ENCODE measurements at regions not wholly inside any gene's neighbourhood (a gene's known extent, or its start where the extent isn't known, plus 50 kb on each side); places are given as distances from the start of the nearest gene placed in this dataset.
"Not testable (repeated sequence)": the region's sequence is repeated elsewhere in the genome, so short reads cannot be mapped to it uniquely, and the experiment has no call there.

GRCh38 chr2:129179199-129179598 lies 800.3 kb upstream of the RAB6C start:
- no peak for DNase-seq (ENCODE audit: low spot score)

- DNase-seq (ENCODE audit: low spot score): no peak
Observed at GRCh38 chr2:129180124-129180716, 799.2 kb upstream of the RAB6C start.

- no peak for DNase-seq (ENCODE audit: low spot score)
Observed at GRCh38 chr2:129181433-129181832, 798.0 kb upstream of the RAB6C start.

- DNase-seq (ENCODE audit: low spot score): no peak
Observed at GRCh38 chr2:129181963-129182362, 797.5 kb upstream of the RAB6C start.

- no peak for DNase-seq (ENCODE audit: low spot score)
Observed at GRCh38 chr2:129187343-129187742, 792.1 kb upstream of the RAB6C start.

GRCh38 chr2:129188451-129188850 lies 791.0 kb upstream of the RAB6C start:
- DNase-seq (ENCODE audit: low spot score): no peak

- DNase-seq (ENCODE audit: low spot score): no peak
Observed at GRCh38 chr2:129189617-129190319, 789.7 kb upstream of the RAB6C start.

GRCh38 chr2:129190494-129190893 lies 789.0 kb upstream of the RAB6C start:
- DNase-seq (ENCODE audit: low spot score): no peak

- no peak for DNase-seq (ENCODE audit: low spot score)
Observed at GRCh38 chr2:129191530-129191929, 787.9 kb upstream of the RAB6C start.

- no peak for DNase-seq (ENCODE audit: low spot score)
Observed at GRCh38 chr2:129192117-129192516, 787.3 kb upstream of the RAB6C start.

- DNase-seq (ENCODE audit: low spot score): no peak
Observed at GRCh38 chr2:129192841-129193253, 786.6 kb upstream of the RAB6C start.

- no peak for DNase-seq (ENCODE audit: low spot score)
Observed at GRCh38 chr2:129193961-129194360, 785.5 kb upstream of the RAB6C start.

GRCh38 chr2:129199501-129199900 lies 780.0 kb upstream of the RAB6C start:
- no peak for DNase-seq (ENCODE audit: low spot score)

GRCh38 chr2:129201696-129202095 lies 777.8 kb upstream of the RAB6C start:
- no peak for DNase-seq (ENCODE audit: low spot score)

- DNase-seq (ENCODE audit: low spot score): no peak
Observed at GRCh38 chr2:129203331-129203730, 776.1 kb upstream of the RAB6C start.

- not testable (repeated sequence) for DNase-seq (ENCODE audit: low spot score)
Observed at GRCh38 chr2:129204581-129204980, 774.9 kb upstream of the RAB6C start.

- no peak for DNase-seq (ENCODE audit: low spot score)
Observed at GRCh38 chr2:129205176-129205575, 774.3 kb upstream of the RAB6C start.

- no peak for DNase-seq (ENCODE audit: low spot score)
Observed at GRCh38 chr2:129205766-129206165, 773.7 kb upstream of the RAB6C start.

GRCh38 chr2:129212299-129212958 lies 767.0 kb upstream of the RAB6C start:
- no peak for DNase-seq (ENCODE audit: low spot score)

- DNase-seq (ENCODE audit: low spot score): no peak
Observed at GRCh38 chr2:129224022-129224421, 755.4 kb upstream of the RAB6C start.

- no peak for DNase-seq (ENCODE audit: low spot score)
Observed at GRCh38 chr2:129224486-129224885, 755.0 kb upstream of the RAB6C start.

GRCh38 chr2:129229196-129229595 lies 750.3 kb upstream of the RAB6C start:
- no peak for DNase-seq (ENCODE audit: low spot score)

GRCh38 chr2:129229830-129230441 lies 749.5 kb upstream of the RAB6C start:
- no peak for DNase-seq (ENCODE audit: low spot score)
